ENCODE measurements at regions not wholly inside any gene's neighbourhood (a gene's known extent, or its start where the extent isn't known, plus 50 kb on each side); places are given as distances from the start of the nearest gene placed in this dataset.

- no peak for DNase-seq (ENCODE audit: low read depth)
Observed at GRCh38 chr6:74093361-74093760, 397.4 kb downstream of the CD109 start.

GRCh38 chr6:74091794-74092157 is 395.8 kb downstream of the CD109 start:
- DNase-seq (ENCODE audit: low read depth), result no peak

- peak; percentile 50 for DNase-seq (ENCODE audit: low read depth)
Observed at GRCh38 chr6:74091136-74091793, 395.3 kb downstream of the CD109 start.

GRCh38 chr6:74087899-74088298 is 391.9 kb downstream of the CD109 start:
- peak; percentile 3 for DNase-seq (ENCODE audit: low read depth)

- DNase-seq (ENCODE audit: low read depth), result no peak
Observed at GRCh38 chr6:74075896-74076295, 379.9 kb downstream of the CD109 start.

GRCh38 chr6:74075323-74075722 is 379.3 kb downstream of the CD109 start:
- DNase-seq (ENCODE audit: low read depth), result no peak

- DNase-seq (ENCODE audit: low read depth), result no peak
Observed at GRCh38 chr6:74074645-74075044, 378.6 kb downstream of the CD109 start.

- no peak for DNase-seq (ENCODE audit: low read depth)
Observed at GRCh38 chr6:74073999-74074398, 378.0 kb downstream of the CD109 start.

- DNase-seq (ENCODE audit: low read depth), result peak; percentile 6
Observed at GRCh38 chr6:74073429-74073828, 377.4 kb downstream of the CD109 start.

GRCh38 chr6:74071214-74071613 is 375.2 kb downstream of the CD109 start:
- no peak for DNase-seq (ENCODE audit: low read depth)

GRCh38 chr6:74070711-74071110 is 374.7 kb downstream of the CD109 start:
- DNase-seq (ENCODE audit: low read depth), result no peak

- peak; percentile 22 for DNase-seq (ENCODE audit: low read depth)
Observed at GRCh38 chr6:74070091-74070490, 374.1 kb downstream of the CD109 start.

GRCh38 chr6:74069089-74069581 is 373.1 kb downstream of the CD109 start:
- no peak for DNase-seq (ENCODE audit: low read depth)

- DNase-seq (ENCODE audit: low read depth), result no peak
Observed at GRCh38 chr6:74066168-74066871, 370.3 kb downstream of the CD109 start.

GRCh38 chr6:74065705-74066104 is 369.7 kb downstream of the CD109 start:
- no peak for DNase-seq (ENCODE audit: low read depth)

- DNase-seq (ENCODE audit: low read depth), result no peak
Observed at GRCh38 chr6:74063391-74063790, 367.4 kb downstream of the CD109 start.

- no peak for DNase-seq (ENCODE audit: low read depth)
Observed at GRCh38 chr6:74061201-74061600, 365.2 kb downstream of the CD109 start.

- no peak for DNase-seq (ENCODE audit: low read depth)
Observed at GRCh38 chr6:74060354-74060753, 364.4 kb downstream of the CD109 start.

GRCh38 chr6:74058606-74059005 is 362.6 kb downstream of the CD109 start:
- no peak for DNase-seq (ENCODE audit: low read depth)

GRCh38 chr6:74057326-74057725 is 361.3 kb downstream of the CD109 start:
- DNase-seq (ENCODE audit: low read depth), result no peak

- DNase-seq (ENCODE audit: low read depth), result no peak
Observed at GRCh38 chr6:74054190-74054589, 358.2 kb downstream of the CD109 start.

- no peak for DNase-seq (ENCODE audit: low read depth)
Observed at GRCh38 chr6:74050921-74051320, 354.9 kb downstream of the CD109 start.

- DNase-seq (ENCODE audit: low read depth), result no peak
Observed at GRCh38 chr6:74048387-74048786, 352.4 kb downstream of the CD109 start.
